Thoracic aorta (tissue), 2 donors: ENCODE measurements at regions not wholly inside any gene's neighbourhood (a gene's known extent, or its start where the extent isn't known, plus 50 kb on each side); places are given as distances from the start of the nearest gene placed in this dataset.

Source experiments
- ATAC-seq: fragments of 150-250 bp; one replicate; pipeline ENCODE4 v1.8.0; 2017; ENCODE audit warnings: low read depth; ENCODE audit not compliant: insufficient number of reproducible peaks, low FRiP score
- DNase-seq: peaks from one replicate; pipeline ENCODE4 v3.0.0-alpha.2; 2020; ENCODE audit warnings: low spot score
- H3K27ac ChIP-seq, 2 donors: fragments of 200-600 bp; sonication (generic); 1 replicate in 1 of 2; 2 replicates in 1 of 2; pipeline ENCODE4 v1.5.1; 2016; ENCODE audit warnings: mild to moderate bottlenecking in 2 of 2, moderate library complexity in 2 of 2
- H3K27me3 ChIP-seq: fragments of 200-600 bp; sonication (generic); replicated peaks from 2 replicates; pipeline ENCODE4 v1.6.0; 2016; ENCODE audit warnings: mild to moderate bottlenecking; ENCODE audit not compliant: insufficient read depth
- H3K36me3 ChIP-seq: fragments of 200-600 bp; sonication (generic); one replicate; pipeline ENCODE4 v1.5.1; 2016
- H3K4me1 ChIP-seq, 2 donors: fragments of 200-600 bp; sonication (generic); 1 replicate in 1 of 2; 2 replicates in 1 of 2; pipeline versions ENCODE4 v1.5.1 to v1.6.0; 2016; ENCODE audit warnings: low read depth in 2 of 2, mild to moderate bottlenecking in 1 of 2; ENCODE audit not compliant: control insufficient read depth in 1 of 2
- H3K4me3 ChIP-seq: fragments of 200-600 bp; sonication (generic); 2 replicates; pipeline ENCODE4 v1.5.1; 2016; ENCODE audit warnings: mild to moderate bottlenecking
- H3K9me3 ChIP-seq: fragments of 200-600 bp; sonication (generic); 2 replicates; pipeline ENCODE4 v1.5.1; 2016
- CTCF ChIP-seq: fragments of 200-600 bp; sonication (generic); IDR thresholded peaks from one replicate; pipeline ENCODE4 v1.5.1; 2019; ENCODE audit warnings: antibody characterized with exemption

- DNase-seq (no peak), ATAC-seq (no peak)
- no peaks in the 10 kb centered on the region for H3K27me3 ChIP-seq
- no peaks in the 10 kb centered on the region for H3K9me3 ChIP-seq
- no peak for TF ChIP-seq CTCF
- no peaks in the 10 kb centered on the region for H3K36me3 ChIP-seq
- H3K27ac ChIP-seq = no peak overlapping the region
- H3K4me1 ChIP-seq = peaks cover 11 to 19% of the 10 kb centered on the region in 2 donors
- H3K4me3 ChIP-seq = no peak overlapping the region
Measured at GRCh38 chr3:36211652-36211999, 168.7 kb upstream of the STAC start.

GRCh38 chr3:36212251-36212650, 168.1 kb upstream of the STAC start:
- Histone ChIP-seq H3K4me3 (no peak overlapping the region), H3K36me3 (no peaks in the 10 kb centered on the region), H3K4me1 (peaks cover 11 to 19% of the 10 kb centered on the region in 2 donors), H3K27me3 (no peaks in the 10 kb centered on the region), H3K9me3 (no peaks in the 10 kb centered on the region), H3K27ac (no peak overlapping the region)
- TF ChIP-seq CTCF = no peak
- peak; percentile 31 for ATAC-seq
- no peak for DNase-seq

- Histone ChIP-seq H3K27me3 (no peaks in the 10 kb centered on the region), H3K9me3 (no peaks in the 10 kb centered on the region), H3K27ac (peak overlapping the region in 1 of 2 donors; percentile 21), H3K4me1 (peaks cover 11 to 19% of the 10 kb centered on the region in 2 donors), H3K36me3 (no peaks in the 10 kb centered on the region), H3K4me3 (no peak overlapping the region)
- TF ChIP-seq CTCF = no peak
- ATAC-seq (no peak), DNase-seq (no peak)
Measured at GRCh38 chr3:36214460-36214859, 165.8 kb upstream of the STAC start.

GRCh38 chr3:36215241-36215640, 165.1 kb upstream of the STAC start:
- no peak for TF ChIP-seq CTCF
- ATAC-seq (no peak), DNase-seq (no peak)
- H3K36me3 ChIP-seq = no peaks in the 10 kb centered on the region
- no peak overlapping the region for H3K4me3 ChIP-seq
- H3K9me3 ChIP-seq = no peaks in the 10 kb centered on the region
- peak overlapping the region in 1 of 2 donors; percentile 21 for H3K27ac ChIP-seq
- H3K27me3 ChIP-seq = no peaks in the 10 kb centered on the region
- peaks cover 11 to 27% of the 10 kb centered on the region in 2 donors for H3K4me1 ChIP-seq

GRCh38 chr3:36219398-36219797, 160.9 kb upstream of the STAC start:
- H3K36me3 ChIP-seq = no peaks in the 10 kb centered on the region
- no peak for DNase-seq
- H3K27ac ChIP-seq = peak overlapping the region in 1 of 2 donors; percentile 43
- no peaks in the 10 kb centered on the region for H3K9me3 ChIP-seq
- no peak for TF ChIP-seq CTCF
- peak; percentile 78 for ATAC-seq
- no peak overlapping the region for H3K4me3 ChIP-seq
- no peaks in the 10 kb centered on the region for H3K27me3 ChIP-seq
- peaks cover 6 to 18% of the 10 kb centered on the region in 2 donors for H3K4me1 ChIP-seq
